Bronchial epithelial cell (primary cell): ENCODE measurements at regions not wholly inside any gene's neighbourhood (a gene's known extent, or its start where the extent isn't known, plus 50 kb on each side); places are given as distances from the start of the nearest gene placed in this dataset.
A peak's percentile ranks its signal among the peaks of the same experiment; 100 is the strongest.

Source experiments
- DNase-seq: peaks from one replicate; pipeline ENCODE4 v3.0.0-alpha.2; 2010; ENCODE audit warnings: low read depth
- FAIRE-seq: peaks from 2 replicates; lab custom pipeline; 2011; peaks lifted over from hg19 to GRCh38; lab: Jason Lieb, UNC
- H3K27me3 ChIP-seq: 2 replicates; pipeline ENCODE4 v1.5.1; 2011; ENCODE audit warnings: low read length; ENCODE audit not compliant: control insufficient read depth, insufficient read depth
- H3K36me3 ChIP-seq: 2 replicates; pipeline ENCODE4 v1.5.1; 2011; ENCODE audit warnings: low read length; ENCODE audit not compliant: control insufficient read depth, insufficient read depth
- H3K4me3 ChIP-seq: 2 replicates; pipeline ENCODE4 v1.5.1; 2011; ENCODE audit warnings: mild to moderate bottlenecking, low read depth, low read length, control low read depth
- TF ChIP-seq, protein P1 (sequence below): IDR thresholded peaks from 2 replicates; pipeline ENCODE4 v1.5.1; 2011; ENCODE audit warnings: mild to moderate bottlenecking, moderate library complexity, low read length, control low read depth, inconsistent platforms; ENCODE audit not compliant: insufficient read depth, severe bottlenecking

DNA sequence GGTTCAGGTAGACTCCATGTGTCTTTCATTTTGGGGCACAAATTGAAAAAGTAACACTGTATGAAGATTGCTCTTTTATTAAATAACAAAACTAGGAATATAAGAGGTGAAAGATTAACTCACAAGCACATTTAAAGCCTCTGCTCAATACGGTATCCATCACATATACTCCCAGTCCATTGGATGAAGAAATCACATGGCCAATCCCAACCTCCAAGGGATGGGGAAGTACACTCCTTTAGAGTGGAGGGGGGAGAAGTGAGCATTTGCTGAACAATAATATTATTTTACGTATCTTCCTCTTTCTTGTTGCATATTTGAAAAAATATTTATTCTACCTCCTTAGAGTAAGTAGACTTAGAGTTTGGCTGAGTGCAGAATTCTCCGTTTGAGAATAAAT, 316.5 kb downstream of the LMX1A start:
- Histone ChIP-seq H3K4me3 (no peak overlapping the region), H3K36me3 (no peaks in the 10 kb centered on the region), H3K27me3 (no peaks in the 10 kb centered on the region)
- FAIRE-seq (no peak), DNase-seq (no peak)
- TF ChIP-seq, protein P1, sequence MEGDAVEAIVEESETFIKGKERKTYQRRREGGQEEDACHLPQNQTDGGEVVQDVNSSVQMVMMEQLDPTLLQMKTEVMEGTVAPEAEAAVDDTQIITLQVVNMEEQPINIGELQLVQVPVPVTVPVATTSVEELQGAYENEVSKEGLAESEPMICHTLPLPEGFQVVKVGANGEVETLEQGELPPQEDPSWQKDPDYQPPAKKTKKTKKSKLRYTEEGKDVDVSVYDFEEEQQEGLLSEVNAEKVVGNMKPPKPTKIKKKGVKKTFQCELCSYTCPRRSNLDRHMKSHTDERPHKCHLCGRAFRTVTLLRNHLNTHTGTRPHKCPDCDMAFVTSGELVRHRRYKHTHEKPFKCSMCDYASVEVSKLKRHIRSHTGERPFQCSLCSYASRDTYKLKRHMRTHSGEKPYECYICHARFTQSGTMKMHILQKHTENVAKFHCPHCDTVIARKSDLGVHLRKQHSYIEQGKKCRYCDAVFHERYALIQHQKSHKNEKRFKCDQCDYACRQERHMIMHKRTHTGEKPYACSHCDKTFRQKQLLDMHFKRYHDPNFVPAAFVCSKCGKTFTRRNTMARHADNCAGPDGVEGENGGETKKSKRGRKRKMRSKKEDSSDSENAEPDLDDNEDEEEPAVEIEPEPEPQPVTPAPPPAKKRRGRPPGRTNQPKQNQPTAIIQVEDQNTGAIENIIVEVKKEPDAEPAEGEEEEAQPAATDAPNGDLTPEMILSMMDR: no peak

DNA sequence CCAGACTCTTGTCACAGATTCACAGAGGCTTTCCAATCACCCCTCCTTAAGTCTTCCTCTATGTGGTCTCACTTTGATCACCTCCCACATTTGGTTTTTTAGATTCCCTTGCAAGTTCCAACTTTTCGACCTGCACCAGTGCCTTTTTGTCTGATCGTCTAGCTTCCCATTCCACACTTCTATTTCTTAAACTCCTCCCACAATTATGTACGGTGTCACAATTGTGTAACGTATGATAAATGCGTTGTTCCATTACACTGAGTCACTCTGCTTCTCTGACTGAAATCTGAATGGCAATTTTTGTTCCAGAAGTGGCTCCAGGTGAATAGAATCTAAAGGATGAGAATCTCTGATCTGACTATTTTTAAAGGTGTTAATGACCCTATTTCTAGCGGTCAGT, 320.1 kb downstream of the LMX1A start:
- Histone ChIP-seq H3K4me3 (no peak overlapping the region), H3K27me3 (no peaks in the 10 kb centered on the region), H3K36me3 (no peaks in the 10 kb centered on the region)
- FAIRE-seq (no peak), DNase-seq (no peak)
- TF ChIP-seq, protein P1: no peak

DNA sequence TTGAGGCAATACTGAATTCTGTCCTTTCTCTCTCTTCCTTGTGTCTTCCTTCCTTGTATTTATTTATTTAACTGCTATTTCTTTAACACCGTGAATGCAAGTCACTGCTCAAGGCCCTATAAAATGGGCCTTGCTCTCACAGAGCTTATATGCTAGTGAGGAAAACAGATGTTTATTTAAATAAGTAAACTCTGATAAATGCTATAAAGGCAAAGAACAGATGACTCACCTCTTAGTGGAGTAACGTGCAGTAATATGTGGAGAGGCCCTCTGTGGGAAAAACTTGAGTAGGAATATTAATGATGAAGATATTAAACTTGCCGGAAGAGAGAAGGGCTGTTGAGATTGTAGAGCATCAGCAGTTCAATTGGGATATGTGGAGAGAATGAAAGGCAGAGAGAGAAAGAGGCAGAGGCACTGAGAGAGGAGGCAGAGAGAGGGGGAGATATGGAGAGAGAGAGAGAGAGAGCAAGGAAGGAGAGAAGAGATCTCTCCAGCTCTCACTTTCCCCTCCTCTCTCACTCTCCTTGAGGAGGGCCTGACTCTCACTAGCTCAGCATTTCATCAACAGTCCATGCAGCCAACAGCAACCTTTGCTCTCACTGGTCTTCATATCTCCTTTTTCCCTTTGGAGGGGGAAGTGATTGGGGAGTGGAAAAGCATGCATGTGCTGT, 322.2 kb downstream of the LMX1A start:
- no peak for FAIRE-seq
- DNase-seq: peak; percentile 26

DNA sequence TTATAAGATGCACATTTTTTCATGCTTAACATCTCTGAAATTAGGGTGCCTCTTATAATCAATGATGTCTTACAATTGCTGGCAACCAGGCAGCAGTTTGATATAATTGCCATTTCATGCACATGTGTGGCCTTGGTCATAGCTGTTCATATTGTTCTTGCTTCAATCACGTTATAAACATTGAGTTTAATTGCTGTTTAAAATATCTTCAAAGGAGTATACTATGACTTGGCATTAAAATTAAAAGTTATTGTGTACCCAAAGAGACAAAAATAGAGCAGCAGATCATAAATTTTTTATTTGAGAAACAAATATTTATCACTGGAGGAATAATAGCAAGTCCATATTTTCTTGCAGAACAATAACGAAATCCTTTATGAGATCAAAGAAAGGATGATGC, 325.5 kb downstream of the LMX1A start:
- FAIRE-seq (no peak), DNase-seq (no peak)
- TF ChIP-seq, protein P1: no peak
- no peaks in the 10 kb centered on the region for H3K27me3 ChIP-seq
- no peak overlapping the region for H3K4me3 ChIP-seq
- H3K36me3 ChIP-seq: no peaks in the 10 kb centered on the region

More for the DNA sequence above, 322.2 kb downstream of the LMX1A start:
- Histone ChIP-seq H3K27me3 (no peaks in the 10 kb centered on the region), H3K36me3 (no peaks in the 10 kb centered on the region), H3K4me3 (no peak overlapping the region)
- TF ChIP-seq, protein P1: no peak

DNA sequence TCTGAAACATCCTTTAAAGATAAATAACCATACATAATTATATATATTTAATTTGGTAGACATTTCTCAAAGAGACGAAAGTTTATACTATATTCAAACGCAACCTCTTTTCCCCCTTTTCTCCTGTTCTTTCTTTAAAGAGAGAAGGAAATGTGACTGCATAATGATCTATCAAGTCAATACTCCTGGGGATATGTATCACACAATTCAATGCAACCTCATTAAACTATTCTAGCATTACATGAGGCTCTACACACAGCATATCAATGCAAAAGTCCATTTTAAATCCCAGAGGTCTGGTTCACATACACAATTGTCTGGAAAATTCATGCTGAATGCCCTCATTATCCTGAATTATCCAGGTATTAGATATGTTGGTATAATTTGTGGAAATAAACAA, 330.7 kb downstream of the LMX1A start:
- no peak overlapping the region for H3K4me3 ChIP-seq
- DNase-seq: no peak
- no peak for FAIRE-seq
- TF ChIP-seq, protein P1: no peak
- no peaks in the 10 kb centered on the region for H3K27me3 ChIP-seq
- no peaks in the 10 kb centered on the region for H3K36me3 ChIP-seq

DNA sequence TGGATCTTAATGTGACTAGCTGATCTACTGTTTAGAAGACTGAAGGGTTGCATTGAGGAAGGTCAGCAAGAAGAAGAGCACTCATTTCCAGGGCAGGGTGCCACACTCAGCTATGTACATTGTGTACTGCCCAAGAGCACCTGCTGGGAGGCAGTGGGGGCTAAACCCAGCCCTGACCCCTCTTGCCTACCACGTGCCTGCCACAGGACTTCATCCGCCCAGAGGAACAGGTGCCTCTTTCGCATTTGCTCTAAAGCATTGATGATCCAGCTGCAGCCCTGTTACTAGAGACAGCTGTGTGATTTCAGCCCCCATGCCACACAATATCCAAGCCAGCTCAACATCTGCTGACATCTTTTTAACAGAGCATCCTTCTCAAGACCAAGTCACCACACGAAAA, 341.8 kb downstream of the LMX1A start:
- FAIRE-seq (no peak), DNase-seq (no peak)
- no peak overlapping the region for H3K4me3 ChIP-seq
- H3K27me3 ChIP-seq: no peaks in the 10 kb centered on the region
- TF ChIP-seq, protein P1: no peak
- H3K36me3 ChIP-seq: no peaks in the 10 kb centered on the region
